HEK293 (cell line): ENCODE measurements at regions not wholly inside any gene's neighbourhood (a gene's known extent, or its start where the extent isn't known, plus 50 kb on each side); places are given as distances from the start of the nearest gene placed in this dataset.

Source experiments
- ZNF670 ChIP-seq: fragments of 450-650 bp; formaldehyde crosslinking; IDR thresholded peaks from 2 replicates; pipeline ENCODE4 v1.5.1; 2016; ENCODE audit warnings: missing biosample characterization, missing genetic modification characterization, low read depth
- TF ChIP-seq, protein P1 (sequence below): fragments of 450-650 bp; formaldehyde crosslinking; IDR thresholded peaks from 2 replicates; pipeline ENCODE4 v1.5.1; 2016; ENCODE audit warnings: missing biosample characterization, missing genetic modification characterization
- TF ChIP-seq, protein P2 (sequence below): fragments of 450-650 bp; formaldehyde crosslinking; IDR thresholded peaks from 2 replicates; pipeline ENCODE4 v1.5.1; 2016; ENCODE audit warnings: missing biosample characterization, missing genetic modification characterization

DNA sequence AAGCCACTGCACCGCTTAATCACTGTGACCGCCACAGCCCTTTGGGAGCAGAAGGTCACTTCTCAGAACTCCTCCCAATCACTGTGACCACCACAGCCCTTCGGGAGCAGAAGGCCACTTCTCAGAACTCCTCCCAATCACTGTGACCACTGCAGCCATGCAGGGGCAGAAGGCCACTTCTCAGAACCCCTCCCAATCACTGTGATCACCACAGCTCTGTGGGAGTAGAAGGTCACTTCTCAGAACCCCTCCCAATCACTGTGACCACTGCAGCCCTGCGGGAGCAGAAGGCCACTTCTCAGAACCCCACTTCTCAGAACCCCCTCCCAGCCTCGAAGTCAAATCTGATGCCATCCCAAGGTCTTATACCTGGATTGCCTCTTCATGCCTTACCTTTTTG, 56.8 kb upstream of the DAPL1 start:
- TF ChIP-seq, protein P1, sequence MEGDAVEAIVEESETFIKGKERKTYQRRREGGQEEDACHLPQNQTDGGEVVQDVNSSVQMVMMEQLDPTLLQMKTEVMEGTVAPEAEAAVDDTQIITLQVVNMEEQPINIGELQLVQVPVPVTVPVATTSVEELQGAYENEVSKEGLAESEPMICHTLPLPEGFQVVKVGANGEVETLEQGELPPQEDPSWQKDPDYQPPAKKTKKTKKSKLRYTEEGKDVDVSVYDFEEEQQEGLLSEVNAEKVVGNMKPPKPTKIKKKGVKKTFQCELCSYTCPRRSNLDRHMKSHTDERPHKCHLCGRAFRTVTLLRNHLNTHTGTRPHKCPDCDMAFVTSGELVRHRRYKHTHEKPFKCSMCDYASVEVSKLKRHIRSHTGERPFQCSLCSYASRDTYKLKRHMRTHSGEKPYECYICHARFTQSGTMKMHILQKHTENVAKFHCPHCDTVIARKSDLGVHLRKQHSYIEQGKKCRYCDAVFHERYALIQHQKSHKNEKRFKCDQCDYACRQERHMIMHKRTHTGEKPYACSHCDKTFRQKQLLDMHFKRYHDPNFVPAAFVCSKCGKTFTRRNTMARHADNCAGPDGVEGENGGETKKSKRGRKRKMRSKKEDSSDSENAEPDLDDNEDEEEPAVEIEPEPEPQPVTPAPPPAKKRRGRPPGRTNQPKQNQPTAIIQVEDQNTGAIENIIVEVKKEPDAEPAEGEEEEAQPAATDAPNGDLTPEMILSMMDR (tag by site-specific recombination): no peak
- no peak for TF ChIP-seq ZNF670 (tag by site-specific recombination)
- TF ChIP-seq, protein P2, sequence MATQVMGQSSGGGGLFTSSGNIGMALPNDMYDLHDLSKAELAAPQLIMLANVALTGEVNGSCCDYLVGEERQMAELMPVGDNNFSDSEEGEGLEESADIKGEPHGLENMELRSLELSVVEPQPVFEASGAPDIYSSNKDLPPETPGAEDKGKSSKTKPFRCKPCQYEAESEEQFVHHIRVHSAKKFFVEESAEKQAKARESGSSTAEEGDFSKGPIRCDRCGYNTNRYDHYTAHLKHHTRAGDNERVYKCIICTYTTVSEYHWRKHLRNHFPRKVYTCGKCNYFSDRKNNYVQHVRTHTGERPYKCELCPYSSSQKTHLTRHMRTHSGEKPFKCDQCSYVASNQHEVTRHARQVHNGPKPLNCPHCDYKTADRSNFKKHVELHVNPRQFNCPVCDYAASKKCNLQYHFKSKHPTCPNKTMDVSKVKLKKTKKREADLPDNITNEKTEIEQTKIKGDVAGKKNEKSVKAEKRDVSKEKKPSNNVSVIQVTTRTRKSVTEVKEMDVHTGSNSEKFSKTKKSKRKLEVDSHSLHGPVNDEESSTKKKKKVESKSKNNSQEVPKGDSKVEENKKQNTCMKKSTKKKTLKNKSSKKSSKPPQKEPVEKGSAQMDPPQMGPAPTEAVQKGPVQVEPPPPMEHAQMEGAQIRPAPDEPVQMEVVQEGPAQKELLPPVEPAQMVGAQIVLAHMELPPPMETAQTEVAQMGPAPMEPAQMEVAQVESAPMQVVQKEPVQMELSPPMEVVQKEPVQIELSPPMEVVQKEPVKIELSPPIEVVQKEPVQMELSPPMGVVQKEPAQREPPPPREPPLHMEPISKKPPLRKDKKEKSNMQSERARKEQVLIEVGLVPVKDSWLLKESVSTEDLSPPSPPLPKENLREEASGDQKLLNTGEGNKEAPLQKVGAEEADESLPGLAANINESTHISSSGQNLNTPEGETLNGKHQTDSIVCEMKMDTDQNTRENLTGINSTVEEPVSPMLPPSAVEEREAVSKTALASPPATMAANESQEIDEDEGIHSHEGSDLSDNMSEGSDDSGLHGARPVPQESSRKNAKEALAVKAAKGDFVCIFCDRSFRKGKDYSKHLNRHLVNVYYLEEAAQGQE: no peak
